OCI-LY7 (cell line): ENCODE measurements at regions not wholly inside any gene's neighbourhood (a gene's known extent, or its start where the extent isn't known, plus 50 kb on each side); places are given as distances from the start of the nearest gene placed in this dataset.

Source experiments
- EZH2phosphoT487 ChIP-seq: fragments of 200-600 bp; sonication (generic); IDR thresholded peaks from 2 replicates; pipeline ENCODE4 v1.6.1; 2018; ENCODE audit warnings: low read depth, borderline replicate concordance, mild to moderate bottlenecking, mixed run types, antibody characterized with exemption, low read length, moderate library complexity, mixed read lengths
- TF ChIP-seq, protein P1 (sequence below): fragments of 200-600 bp; sonication (generic); conservative IDR thresholded peaks from 2 replicates; pipeline ENCODE4 v1.5.1; 2014; ENCODE audit warnings: mild to moderate bottlenecking, antibody characterized with exemption, low read length, moderate library complexity, mixed read lengths

DNA sequence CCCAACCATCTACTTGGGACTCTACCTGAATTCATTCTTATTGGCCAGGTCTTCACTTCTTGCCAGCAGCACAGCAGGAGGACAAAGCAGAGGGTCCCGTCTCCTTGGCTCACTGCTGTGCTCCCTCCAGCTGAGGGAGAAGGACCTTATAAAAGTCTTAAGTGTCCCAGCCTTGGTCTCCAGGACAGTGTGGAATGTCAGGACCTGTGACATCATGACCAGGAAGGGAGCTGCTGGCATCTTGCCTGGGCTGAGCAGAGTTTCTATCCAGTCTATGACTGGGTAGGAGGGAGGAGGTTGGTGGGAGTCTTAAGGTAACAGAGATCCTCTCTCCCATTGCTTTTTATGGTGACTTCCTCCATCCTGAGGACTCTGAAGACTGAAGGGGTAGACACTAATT lies 56.6 kb upstream of the ANKRD10 start:
- TF ChIP-seq, protein P1, sequence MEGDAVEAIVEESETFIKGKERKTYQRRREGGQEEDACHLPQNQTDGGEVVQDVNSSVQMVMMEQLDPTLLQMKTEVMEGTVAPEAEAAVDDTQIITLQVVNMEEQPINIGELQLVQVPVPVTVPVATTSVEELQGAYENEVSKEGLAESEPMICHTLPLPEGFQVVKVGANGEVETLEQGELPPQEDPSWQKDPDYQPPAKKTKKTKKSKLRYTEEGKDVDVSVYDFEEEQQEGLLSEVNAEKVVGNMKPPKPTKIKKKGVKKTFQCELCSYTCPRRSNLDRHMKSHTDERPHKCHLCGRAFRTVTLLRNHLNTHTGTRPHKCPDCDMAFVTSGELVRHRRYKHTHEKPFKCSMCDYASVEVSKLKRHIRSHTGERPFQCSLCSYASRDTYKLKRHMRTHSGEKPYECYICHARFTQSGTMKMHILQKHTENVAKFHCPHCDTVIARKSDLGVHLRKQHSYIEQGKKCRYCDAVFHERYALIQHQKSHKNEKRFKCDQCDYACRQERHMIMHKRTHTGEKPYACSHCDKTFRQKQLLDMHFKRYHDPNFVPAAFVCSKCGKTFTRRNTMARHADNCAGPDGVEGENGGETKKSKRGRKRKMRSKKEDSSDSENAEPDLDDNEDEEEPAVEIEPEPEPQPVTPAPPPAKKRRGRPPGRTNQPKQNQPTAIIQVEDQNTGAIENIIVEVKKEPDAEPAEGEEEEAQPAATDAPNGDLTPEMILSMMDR: no peak
- TF ChIP-seq EZH2phosphoT487: no peak
